Neutrophil (primary cell): ENCODE measurements at regions not wholly inside any gene's neighbourhood (a gene's known extent, or its start where the extent isn't known, plus 50 kb on each side); places are given as distances from the start of the nearest gene placed in this dataset.

ENCODE experiments used
- H3K27ac ChIP-seq: fragments of 200-600 bp; sonication (generic); 2 replicates; pipeline ENCODE4 v1.5.1; 2016; ENCODE audit warnings: mild to moderate bottlenecking, moderate library complexity
- H3K27me3 ChIP-seq: fragments of 200-600 bp; sonication (generic); 2 replicates; pipeline ENCODE4 v1.6.0; 2016; ENCODE audit warnings: mild to moderate bottlenecking
- H3K36me3 ChIP-seq: fragments of 200-600 bp; sonication (generic); 2 replicates; pipeline ENCODE4 v1.5.1; 2017
- H3K4me1 ChIP-seq, 2 experiments: fragments of 200-600 bp in 1 of 2; sonication (generic) in 1 of 2; 1 replicate in 1 of 2; 2 replicates in 1 of 2; pipeline versions ENCODE4 v1.5.1 to v1.6.1; 2013 to 2016; ENCODE audit warnings: low read depth in 1 of 2, low read length in 1 of 2, mild to moderate bottlenecking in 1 of 2, moderate library complexity in 1 of 2; ENCODE audit not compliant: control insufficient read depth in 1 of 2, insufficient read depth in 1 of 2
- H3K4me3 ChIP-seq, 2 experiments: fragments of 200-600 bp in 1 of 2; sonication (generic) in 1 of 2; 1 replicate in 1 of 2; 2 replicates in 1 of 2; pipeline ENCODE4 v1.5.1; 2013 to 2016; ENCODE audit warnings: low read depth in 1 of 2, low read length in 1 of 2, mild to moderate bottlenecking in 1 of 2, moderate library complexity in 1 of 2
- H3K9me3 ChIP-seq: fragments of 200-600 bp; sonication (generic); 2 replicates; pipeline ENCODE4 v1.5.1; 2016
- CTCF ChIP-seq: fragments of 200-600 bp; sonication (generic); IDR thresholded peaks from 2 replicates; pipeline ENCODE4 v1.5.1; 2016; ENCODE audit warnings: antibody characterized with exemption

GRCh38 chr6:146961831-146962230, 242.4 kb upstream of the STXBP5 start:
- H3K4me3 ChIP-seq, result no peak overlapping the region
- no peaks in the 10 kb centered on the region for H3K27me3 ChIP-seq
- H3K4me1 ChIP-seq, result no peaks in the 10 kb centered on the region
- no peaks in the 10 kb centered on the region for H3K36me3 ChIP-seq
- no peaks in the 10 kb centered on the region for H3K9me3 ChIP-seq
- TF ChIP-seq CTCF, result no peak
- no peak overlapping the region for H3K27ac ChIP-seq

- H3K27me3 ChIP-seq, result no peaks in the 10 kb centered on the region
- no peaks in the 10 kb centered on the region for H3K36me3 ChIP-seq
- no peak overlapping the region for H3K4me3 ChIP-seq
- H3K27ac ChIP-seq, result no peak overlapping the region
- no peaks in the 10 kb centered on the region for H3K9me3 ChIP-seq
- H3K4me1 ChIP-seq, result no peaks in the 10 kb centered on the region
- no peak for TF ChIP-seq CTCF
Observed at GRCh38 chr6:146962329-146962728, 241.9 kb upstream of the STXBP5 start.

- Histone ChIP-seq H3K4me3 (no peak overlapping the region), H3K4me1 (no peaks in the 10 kb centered on the region), H3K36me3 (no peaks in the 10 kb centered on the region), H3K9me3 (no peaks in the 10 kb centered on the region), H3K27ac (no peak overlapping the region), H3K27me3 (no peaks in the 10 kb centered on the region)
- TF ChIP-seq CTCF, result no peak
Observed at GRCh38 chr6:146965110-146965689, 239.0 kb upstream of the STXBP5 start.

GRCh38 chr6:146968041-146968760, 236.0 kb upstream of the STXBP5 start:
- no peaks in the 10 kb centered on the region for H3K36me3 ChIP-seq
- H3K27ac ChIP-seq, result no peak overlapping the region
- H3K4me3 ChIP-seq, result no peak overlapping the region
- no peaks in the 10 kb centered on the region for H3K9me3 ChIP-seq
- H3K4me1 ChIP-seq, result no peaks in the 10 kb centered on the region
- TF ChIP-seq CTCF, result no peak
- H3K27me3 ChIP-seq, result no peaks in the 10 kb centered on the region

DNA sequence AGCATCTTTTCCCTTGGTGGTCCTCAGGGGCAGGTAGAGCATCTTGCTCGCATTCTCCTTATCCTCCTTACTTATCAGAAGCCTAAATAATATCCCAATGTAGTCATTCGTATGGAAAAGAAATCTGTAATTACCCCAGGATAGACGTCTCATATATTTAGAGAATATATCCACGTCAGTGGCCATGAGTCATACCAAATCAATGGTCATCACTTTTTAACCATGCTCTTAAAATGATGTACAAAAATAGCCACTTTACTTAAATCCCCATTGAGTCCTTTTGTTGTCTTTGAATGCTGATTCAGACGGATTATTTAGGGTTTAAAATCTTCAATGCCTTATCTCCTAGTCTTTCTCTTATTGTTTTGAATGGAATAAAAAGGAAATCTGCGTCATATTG, 231.7 kb upstream of the STXBP5 start:
- no peaks in the 10 kb centered on the region for H3K27me3 ChIP-seq
- TF ChIP-seq CTCF, result no peak
- no peaks in the 10 kb centered on the region for H3K9me3 ChIP-seq

More for the DNA sequence above, 231.7 kb upstream of the STXBP5 start:
- Histone ChIP-seq H3K36me3 (no peaks in the 10 kb centered on the region), H3K4me1 (no peaks in the 10 kb centered on the region), H3K4me3 (no peak overlapping the region), H3K27ac (no peak overlapping the region)
